Neural cell (in vitro differentiated cells): ENCODE measurements at regions not wholly inside any gene's neighbourhood (a gene's known extent, or its start where the extent isn't known, plus 50 kb on each side); places are given as distances from the start of the nearest gene placed in this dataset.

Experiments
- H2AFZ ChIP-seq: fragments of 200-600, 300-800 bp; sonication (generic), shearing (Covaris generic); 2 replicates; pipeline ENCODE4 v1.6.0; 2014; ENCODE audit warnings: low read depth, mild to moderate bottlenecking, antibody characterized with exemption, low read length, moderate library complexity
- H3F3A ChIP-seq: fragments of 200-600 bp; shearing (Covaris generic); 2 replicates; pipeline ENCODE4 v1.6.1; 2016; ENCODE audit warnings: mild to moderate bottlenecking, moderate library complexity, mixed read lengths, antibody characterized with exemption, low read length; ENCODE audit not compliant: insufficient read depth, poor library complexity, severe bottlenecking
- H3K27ac ChIP-seq: fragments of 200-600, 300-800 bp; sonication (generic), shearing (Covaris generic); 2 replicates; pipeline ENCODE4 v1.5.1; 2014; ENCODE audit warnings: mild to moderate bottlenecking, low read length, moderate library complexity
- H3K27me3 ChIP-seq: fragments of 300-800, 200-600 bp; sonication (generic), shearing (Covaris generic); 2 replicates; pipeline ENCODE4 v1.6.0; 2014; ENCODE audit warnings: mild to moderate bottlenecking, low read depth, low read length, moderate library complexity; ENCODE audit not compliant: insufficient read depth
- H3K36me3 ChIP-seq: fragments of 300-800, 200-600 bp; sonication (generic), shearing (Covaris generic); 2 replicates; pipeline ENCODE4 v1.5.1; 2014; ENCODE audit warnings: mild to moderate bottlenecking, antibody characterized with exemption, low read length, moderate library complexity; ENCODE audit not compliant: insufficient read depth
- H3K4me2 ChIP-seq: fragments of 300-800, 200-600 bp; sonication (generic), shearing (Covaris generic); 2 replicates; pipeline ENCODE4 v1.6.0; 2014; ENCODE audit warnings: mild to moderate bottlenecking, low read length
- H3K4me3 ChIP-seq: fragments of 300-800, 200-600 bp; sonication (generic), shearing (Covaris generic); 2 replicates; pipeline ENCODE4 v1.5.1; 2014; ENCODE audit warnings: mild to moderate bottlenecking, low read length, moderate library complexity
- H3K79me2 ChIP-seq: fragments of 200-600 bp; shearing (Covaris generic); replicated peaks from 2 replicates; pipeline ENCODE4 v1.6.0; 2014; ENCODE audit warnings: mild to moderate bottlenecking, low read length, moderate library complexity; ENCODE audit not compliant: insufficient read depth
- H3K9ac ChIP-seq: fragments of 300-800, 200-600 bp; sonication (generic), shearing (Covaris generic); 2 replicates; pipeline ENCODE4 v1.6.1; 2016; ENCODE audit warnings: mild to moderate bottlenecking, low read length, mixed read lengths
- H3K9me2 ChIP-seq: fragments of 200-600 bp; shearing (Covaris generic); 2 replicates; pipeline ENCODE4 v1.6.1; 2016; ENCODE audit warnings: mild to moderate bottlenecking, low read length, mixed read lengths; ENCODE audit not compliant: insufficient read depth
- H3K9me3 ChIP-seq: fragments of 200-600, 300-800 bp; sonication (generic), shearing (Covaris generic); 2 replicates; pipeline ENCODE4 v1.6.1; 2016; ENCODE audit warnings: mild to moderate bottlenecking, mixed run types, low read length, moderate library complexity, mixed read lengths
- H4K20me1 ChIP-seq: fragments of 200-600 bp; shearing (Covaris generic); 2 replicates; pipeline ENCODE4 v1.6.1; 2016; ENCODE audit warnings: mild to moderate bottlenecking, mixed run types; ENCODE audit not compliant: insufficient read depth
- EP300 ChIP-seq: fragments of 450-650 bp; conservative IDR thresholded peaks from 2 replicates; pipeline ENCODE4 v1.6.1; 2014; ENCODE audit warnings: antibody characterized with exemption, mild to moderate bottlenecking, moderate library complexity; ENCODE audit not compliant: poor library complexity, severe bottlenecking
- EZH2 ChIP-seq: fragments of 200-600, 300-800 bp; shearing (Covaris generic), sonication (generic); IDR thresholded peaks from 2 replicates; pipeline ENCODE4 v1.6.1; 2014; ENCODE audit warnings: antibody characterized with exemption, low read length, borderline replicate concordance, mild to moderate bottlenecking; ENCODE audit not compliant: insufficient read depth, poor library complexity, severe bottlenecking
- MXI1 ChIP-seq: fragments of 450-650 bp; conservative IDR thresholded peaks from 2 replicates; pipeline ENCODE4 v1.6.1; 2014; ENCODE audit warnings: antibody characterized with exemption, mild to moderate bottlenecking; ENCODE audit not compliant: poor library complexity, severe bottlenecking
- POLR2AphosphoS5 ChIP-seq: IDR thresholded peaks from 2 replicates; pipeline ENCODE4 v1.6.1; 2012
- RAD21 ChIP-seq: fragments of 450-650 bp; conservative IDR thresholded peaks from 2 replicates; pipeline ENCODE4 v1.6.1; 2014; ENCODE audit warnings: antibody characterized with exemption, mild to moderate bottlenecking, moderate library complexity
- SMC3 ChIP-seq: fragments of 450-650 bp; conservative IDR thresholded peaks from 2 replicates; pipeline ENCODE4 v1.6.1; 2014; ENCODE audit warnings: antibody characterized with exemption, mild to moderate bottlenecking, moderate library complexity; ENCODE audit not compliant: poor library complexity
- TAF1 ChIP-seq: IDR thresholded peaks from 2 replicates; pipeline ENCODE4 v1.6.1; 2012; ENCODE audit warnings: low read depth
- TF ChIP-seq, protein P1 (sequence below): IDR thresholded peaks from 2 replicates; pipeline ENCODE4 v1.6.1; 2012; ENCODE audit warnings: borderline replicate concordance
- TF ChIP-seq, protein P2 (sequence below): fragments of 450-650 bp; IDR thresholded peaks from 2 replicates; pipeline ENCODE4 v1.5.1; 2014; ENCODE audit warnings: antibody characterized with exemption, mild to moderate bottlenecking, moderate library complexity; ENCODE audit not compliant: poor library complexity, severe bottlenecking

DNA sequence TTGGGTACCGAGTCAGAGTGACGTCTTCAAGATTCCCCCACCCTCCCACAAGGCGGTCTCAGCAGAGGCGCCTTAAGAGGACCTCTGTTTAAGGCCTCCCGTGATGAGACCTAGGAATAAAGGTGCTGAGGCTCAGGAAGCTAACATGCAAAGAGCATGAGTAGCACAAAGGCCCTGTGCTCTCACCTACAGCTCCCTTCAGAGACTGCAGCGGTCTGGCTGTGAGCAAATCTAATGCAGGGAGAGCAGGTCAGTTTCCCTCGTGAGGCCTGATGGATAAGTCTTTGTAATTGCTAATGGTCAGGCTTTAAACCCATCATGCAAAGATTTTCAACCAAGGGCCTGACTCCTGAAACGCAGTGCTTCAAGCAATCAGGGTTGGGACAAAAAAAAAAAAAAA lies 909.3 kb upstream of the GHITM start:
- no peaks in the 10 kb centered on the region for H3K36me3 ChIP-seq
- TF ChIP-seq POLR2AphosphoS5, result no peak
- TF ChIP-seq EP300, result no peak
- no peak for TF ChIP-seq EZH2
- TF ChIP-seq, protein P1, sequence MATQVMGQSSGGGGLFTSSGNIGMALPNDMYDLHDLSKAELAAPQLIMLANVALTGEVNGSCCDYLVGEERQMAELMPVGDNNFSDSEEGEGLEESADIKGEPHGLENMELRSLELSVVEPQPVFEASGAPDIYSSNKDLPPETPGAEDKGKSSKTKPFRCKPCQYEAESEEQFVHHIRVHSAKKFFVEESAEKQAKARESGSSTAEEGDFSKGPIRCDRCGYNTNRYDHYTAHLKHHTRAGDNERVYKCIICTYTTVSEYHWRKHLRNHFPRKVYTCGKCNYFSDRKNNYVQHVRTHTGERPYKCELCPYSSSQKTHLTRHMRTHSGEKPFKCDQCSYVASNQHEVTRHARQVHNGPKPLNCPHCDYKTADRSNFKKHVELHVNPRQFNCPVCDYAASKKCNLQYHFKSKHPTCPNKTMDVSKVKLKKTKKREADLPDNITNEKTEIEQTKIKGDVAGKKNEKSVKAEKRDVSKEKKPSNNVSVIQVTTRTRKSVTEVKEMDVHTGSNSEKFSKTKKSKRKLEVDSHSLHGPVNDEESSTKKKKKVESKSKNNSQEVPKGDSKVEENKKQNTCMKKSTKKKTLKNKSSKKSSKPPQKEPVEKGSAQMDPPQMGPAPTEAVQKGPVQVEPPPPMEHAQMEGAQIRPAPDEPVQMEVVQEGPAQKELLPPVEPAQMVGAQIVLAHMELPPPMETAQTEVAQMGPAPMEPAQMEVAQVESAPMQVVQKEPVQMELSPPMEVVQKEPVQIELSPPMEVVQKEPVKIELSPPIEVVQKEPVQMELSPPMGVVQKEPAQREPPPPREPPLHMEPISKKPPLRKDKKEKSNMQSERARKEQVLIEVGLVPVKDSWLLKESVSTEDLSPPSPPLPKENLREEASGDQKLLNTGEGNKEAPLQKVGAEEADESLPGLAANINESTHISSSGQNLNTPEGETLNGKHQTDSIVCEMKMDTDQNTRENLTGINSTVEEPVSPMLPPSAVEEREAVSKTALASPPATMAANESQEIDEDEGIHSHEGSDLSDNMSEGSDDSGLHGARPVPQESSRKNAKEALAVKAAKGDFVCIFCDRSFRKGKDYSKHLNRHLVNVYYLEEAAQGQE, result no peak
- H3K4me2 ChIP-seq, result no peak overlapping the region
- no peaks in the 10 kb centered on the region for H3K9me2 ChIP-seq
- H3K9me3 ChIP-seq, result no peaks in the 10 kb centered on the region
- H3K9ac ChIP-seq, result no peak overlapping the region
- H3K27ac ChIP-seq, result no peak overlapping the region
- H3K79me2 ChIP-seq, result no peaks in the 10 kb centered on the region
- H4K20me1 ChIP-seq, result no peaks in the 10 kb centered on the region
- no peaks in the 10 kb centered on the region for H3K27me3 ChIP-seq
- H3F3A ChIP-seq, result no peaks in the 10 kb centered on the region
- H3K4me3 ChIP-seq, result no peak overlapping the region
- no peak overlapping the region for H2AFZ ChIP-seq

DNA sequence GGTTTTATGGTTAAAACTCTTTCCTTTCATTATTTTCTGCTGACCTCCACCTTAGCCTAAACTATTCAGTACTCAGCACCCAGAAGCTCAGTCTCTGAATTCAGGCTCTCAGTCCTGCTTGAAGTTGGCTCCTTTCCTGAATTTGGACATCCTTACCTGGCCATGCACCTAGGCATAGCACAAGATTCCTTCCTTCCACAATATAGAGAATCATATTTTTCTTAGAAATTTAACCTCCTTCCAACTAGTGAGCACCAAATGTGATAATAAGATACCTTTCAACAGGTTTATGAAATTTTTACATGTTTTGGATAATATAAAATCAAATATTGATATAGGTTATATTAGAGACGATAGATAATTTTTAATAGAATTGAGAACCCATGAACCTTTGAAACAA lies 905.6 kb upstream of the GHITM start:
- TF ChIP-seq, protein P2, sequence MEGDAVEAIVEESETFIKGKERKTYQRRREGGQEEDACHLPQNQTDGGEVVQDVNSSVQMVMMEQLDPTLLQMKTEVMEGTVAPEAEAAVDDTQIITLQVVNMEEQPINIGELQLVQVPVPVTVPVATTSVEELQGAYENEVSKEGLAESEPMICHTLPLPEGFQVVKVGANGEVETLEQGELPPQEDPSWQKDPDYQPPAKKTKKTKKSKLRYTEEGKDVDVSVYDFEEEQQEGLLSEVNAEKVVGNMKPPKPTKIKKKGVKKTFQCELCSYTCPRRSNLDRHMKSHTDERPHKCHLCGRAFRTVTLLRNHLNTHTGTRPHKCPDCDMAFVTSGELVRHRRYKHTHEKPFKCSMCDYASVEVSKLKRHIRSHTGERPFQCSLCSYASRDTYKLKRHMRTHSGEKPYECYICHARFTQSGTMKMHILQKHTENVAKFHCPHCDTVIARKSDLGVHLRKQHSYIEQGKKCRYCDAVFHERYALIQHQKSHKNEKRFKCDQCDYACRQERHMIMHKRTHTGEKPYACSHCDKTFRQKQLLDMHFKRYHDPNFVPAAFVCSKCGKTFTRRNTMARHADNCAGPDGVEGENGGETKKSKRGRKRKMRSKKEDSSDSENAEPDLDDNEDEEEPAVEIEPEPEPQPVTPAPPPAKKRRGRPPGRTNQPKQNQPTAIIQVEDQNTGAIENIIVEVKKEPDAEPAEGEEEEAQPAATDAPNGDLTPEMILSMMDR, result no peak
- TF ChIP-seq TAF1 (no peak), EZH2 (no peak), EP300 (no peak), MXI1 (no peak), SMC3 (no peak), RAD21 (no peak), POLR2AphosphoS5 (no peak)
- TF ChIP-seq, protein P1, result no peak
- H3F3A ChIP-seq, result no peaks in the 10 kb centered on the region
- H3K9me3 ChIP-seq, result no peaks in the 10 kb centered on the region
- H4K20me1 ChIP-seq, result no peaks in the 10 kb centered on the region
- no peak overlapping the region for H3K4me3 ChIP-seq
- no peak overlapping the region for H3K9ac ChIP-seq
- H3K27ac ChIP-seq, result no peak overlapping the region
- no peaks in the 10 kb centered on the region for H3K36me3 ChIP-seq
- no peaks in the 10 kb centered on the region for H3K9me2 ChIP-seq
- no peaks in the 10 kb centered on the region for H3K27me3 ChIP-seq
- H3K79me2 ChIP-seq, result no peaks in the 10 kb centered on the region
- H2AFZ ChIP-seq, result no peak overlapping the region
- H3K4me2 ChIP-seq, result no peak overlapping the region
